ENCODE measurements at regions not wholly inside any gene's neighbourhood (a gene's known extent, or its start where the extent isn't known, plus 50 kb on each side); places are given as distances from the start of the nearest gene placed in this dataset.

DNA sequence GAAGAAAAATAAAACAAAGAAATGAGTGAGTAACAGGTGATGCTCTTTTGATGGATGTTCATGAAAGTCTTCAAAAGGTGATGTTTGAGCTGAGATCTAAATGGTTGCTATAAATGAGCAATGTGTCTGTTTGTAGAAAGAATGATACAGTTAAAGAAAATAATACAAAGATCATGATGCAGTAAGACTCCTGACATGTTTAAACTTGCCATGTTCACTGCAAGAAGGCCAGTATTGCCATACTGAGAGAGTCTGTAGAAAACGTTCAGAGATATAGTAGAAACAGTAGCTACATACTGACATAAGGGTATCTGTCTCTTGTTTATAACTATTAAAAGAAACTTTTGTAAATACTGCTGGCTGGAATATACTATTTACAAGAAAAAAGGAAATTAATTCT is 1609.2 kb upstream of the ACO1 start:
- no peaks in the 10 kb centered on the region for H3K36me3 ChIP-seq (ENCODE audit: control insufficient read depth, insufficient read depth, low read length)
- H3K4me1 ChIP-seq (ENCODE audit: control insufficient read depth, insufficient read depth, low read length): no peaks in the 10 kb centered on the region
- H3K27ac ChIP-seq (ENCODE audit: low read length): no peak overlapping the region
- intact Hi-C loops (cut with micrococcal nuclease; ENCODE audit: unreplicated experiment) (no loop called here), in situ Hi-C loops (cut with HindIII; ENCODE audit: low pct_unique_long_range_greater_than_20kb, low sequenced_read_pairs) (no loop called here)
- TF ChIP-seq TCF7L2 (IDR thresholded peaks at IDR 0.05; ENCODE audit: low read depth, low read length) (no peak), SIN3A (IDR thresholded peaks at IDR 0.05; ENCODE audit: borderline replicate concordance, insufficient read depth, low read depth, low read length) (no peak), POLR2AphosphoS5 (IDR thresholded peaks at IDR 0.05; ENCODE audit: low read depth, low read length) (no peak)
- TF ChIP-seq, protein P1, sequence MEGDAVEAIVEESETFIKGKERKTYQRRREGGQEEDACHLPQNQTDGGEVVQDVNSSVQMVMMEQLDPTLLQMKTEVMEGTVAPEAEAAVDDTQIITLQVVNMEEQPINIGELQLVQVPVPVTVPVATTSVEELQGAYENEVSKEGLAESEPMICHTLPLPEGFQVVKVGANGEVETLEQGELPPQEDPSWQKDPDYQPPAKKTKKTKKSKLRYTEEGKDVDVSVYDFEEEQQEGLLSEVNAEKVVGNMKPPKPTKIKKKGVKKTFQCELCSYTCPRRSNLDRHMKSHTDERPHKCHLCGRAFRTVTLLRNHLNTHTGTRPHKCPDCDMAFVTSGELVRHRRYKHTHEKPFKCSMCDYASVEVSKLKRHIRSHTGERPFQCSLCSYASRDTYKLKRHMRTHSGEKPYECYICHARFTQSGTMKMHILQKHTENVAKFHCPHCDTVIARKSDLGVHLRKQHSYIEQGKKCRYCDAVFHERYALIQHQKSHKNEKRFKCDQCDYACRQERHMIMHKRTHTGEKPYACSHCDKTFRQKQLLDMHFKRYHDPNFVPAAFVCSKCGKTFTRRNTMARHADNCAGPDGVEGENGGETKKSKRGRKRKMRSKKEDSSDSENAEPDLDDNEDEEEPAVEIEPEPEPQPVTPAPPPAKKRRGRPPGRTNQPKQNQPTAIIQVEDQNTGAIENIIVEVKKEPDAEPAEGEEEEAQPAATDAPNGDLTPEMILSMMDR (IDR thresholded peaks at IDR 0.05): no peak
- TF ChIP-seq, protein P2, sequence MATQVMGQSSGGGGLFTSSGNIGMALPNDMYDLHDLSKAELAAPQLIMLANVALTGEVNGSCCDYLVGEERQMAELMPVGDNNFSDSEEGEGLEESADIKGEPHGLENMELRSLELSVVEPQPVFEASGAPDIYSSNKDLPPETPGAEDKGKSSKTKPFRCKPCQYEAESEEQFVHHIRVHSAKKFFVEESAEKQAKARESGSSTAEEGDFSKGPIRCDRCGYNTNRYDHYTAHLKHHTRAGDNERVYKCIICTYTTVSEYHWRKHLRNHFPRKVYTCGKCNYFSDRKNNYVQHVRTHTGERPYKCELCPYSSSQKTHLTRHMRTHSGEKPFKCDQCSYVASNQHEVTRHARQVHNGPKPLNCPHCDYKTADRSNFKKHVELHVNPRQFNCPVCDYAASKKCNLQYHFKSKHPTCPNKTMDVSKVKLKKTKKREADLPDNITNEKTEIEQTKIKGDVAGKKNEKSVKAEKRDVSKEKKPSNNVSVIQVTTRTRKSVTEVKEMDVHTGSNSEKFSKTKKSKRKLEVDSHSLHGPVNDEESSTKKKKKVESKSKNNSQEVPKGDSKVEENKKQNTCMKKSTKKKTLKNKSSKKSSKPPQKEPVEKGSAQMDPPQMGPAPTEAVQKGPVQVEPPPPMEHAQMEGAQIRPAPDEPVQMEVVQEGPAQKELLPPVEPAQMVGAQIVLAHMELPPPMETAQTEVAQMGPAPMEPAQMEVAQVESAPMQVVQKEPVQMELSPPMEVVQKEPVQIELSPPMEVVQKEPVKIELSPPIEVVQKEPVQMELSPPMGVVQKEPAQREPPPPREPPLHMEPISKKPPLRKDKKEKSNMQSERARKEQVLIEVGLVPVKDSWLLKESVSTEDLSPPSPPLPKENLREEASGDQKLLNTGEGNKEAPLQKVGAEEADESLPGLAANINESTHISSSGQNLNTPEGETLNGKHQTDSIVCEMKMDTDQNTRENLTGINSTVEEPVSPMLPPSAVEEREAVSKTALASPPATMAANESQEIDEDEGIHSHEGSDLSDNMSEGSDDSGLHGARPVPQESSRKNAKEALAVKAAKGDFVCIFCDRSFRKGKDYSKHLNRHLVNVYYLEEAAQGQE (IDR thresholded peaks at IDR 0.05; ENCODE audit: insufficient read depth in 1 of 2, low read depth in 2 of 2, low read length in 1 of 2): no peak
- ChIA-PET POLR2A (no interaction called here), CTCF (no interaction called here)
- ATAC-seq (no peak), DNase-seq (ENCODE audit: low read depth, low spot score) (no peak)
- H3K27me3 ChIP-seq (ENCODE audit: control insufficient read depth, insufficient read depth, low read length): no peaks in the 10 kb centered on the region
- H3K4me3 ChIP-seq (ENCODE audit: low read depth in 2 of 2, low read length in 2 of 2): no peak overlapping the region
- H3K9me3 ChIP-seq (ENCODE audit: control insufficient read depth, insufficient read depth, low read depth, low read length): 0 out of 2 replicates have a peak, but pooled peaks cover 3% of the 10 kb centered on the region
- no TSS peak for BruUV-seq (replicated peaks)

DNA sequence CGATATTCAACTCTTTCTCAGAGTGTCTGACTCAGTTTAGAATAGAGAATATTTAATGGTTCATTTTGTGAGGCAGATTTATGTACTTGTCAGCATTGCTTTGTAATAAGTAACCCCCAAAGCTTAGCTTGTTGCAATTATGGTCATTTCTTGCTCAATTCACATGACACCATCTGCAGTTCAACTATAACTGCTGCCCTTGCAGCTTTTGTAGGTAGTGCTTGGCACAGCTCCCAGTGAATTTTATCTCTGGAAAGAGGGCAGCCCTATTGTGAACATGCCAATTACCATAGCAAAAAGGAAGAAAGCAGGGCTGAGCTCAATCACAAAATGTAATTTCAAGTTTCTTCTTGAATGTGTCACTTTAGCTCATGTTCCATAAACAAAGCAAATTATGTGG is 1587.7 kb upstream of the ACO1 start:
- Histone ChIP-seq H3K9me3 (ENCODE audit: control insufficient read depth, insufficient read depth, low read depth, low read length) (no peaks in the 10 kb centered on the region), H3K27ac (ENCODE audit: low read length) (no peak overlapping the region), H3K4me1 (ENCODE audit: control insufficient read depth, insufficient read depth, low read length) (no peaks in the 10 kb centered on the region), H3K27me3 (ENCODE audit: control insufficient read depth, insufficient read depth, low read length) (no peaks in the 10 kb centered on the region), H3K4me3 (ENCODE audit: low read depth in 2 of 2, low read length in 2 of 2) (no peak overlapping the region), H3K36me3 (ENCODE audit: control insufficient read depth, insufficient read depth, low read length) (no peaks in the 10 kb centered on the region)
- BruUV-seq (replicated peaks): no TSS peak
- ChIA-PET POLR2A (no interaction called here), CTCF (no interaction called here)
- no peak for ATAC-seq
- in situ Hi-C loops (cut with HindIII; ENCODE audit: low pct_unique_long_range_greater_than_20kb, low sequenced_read_pairs) (no loop called here), intact Hi-C loops (cut with micrococcal nuclease; ENCODE audit: unreplicated experiment) (no loop called here)
- no peak for DNase-seq (ENCODE audit: low read depth, low spot score)
- TF ChIP-seq POLR2AphosphoS5 (IDR thresholded peaks at IDR 0.05; ENCODE audit: low read depth, low read length) (no peak), TCF7L2 (IDR thresholded peaks at IDR 0.05; ENCODE audit: low read depth, low read length) (no peak), SIN3A (IDR thresholded peaks at IDR 0.05; ENCODE audit: borderline replicate concordance, insufficient read depth, low read depth, low read length) (no peak)
- TF ChIP-seq, protein P2 (IDR thresholded peaks at IDR 0.05; ENCODE audit: insufficient read depth in 1 of 2, low read depth in 2 of 2, low read length in 1 of 2): no peak
- TF ChIP-seq, protein P1 (IDR thresholded peaks at IDR 0.05): no peak
